HL-60 (cell line): ENCODE measurements at regions not wholly inside any gene's neighbourhood (a gene's known extent, or its start where the extent isn't known, plus 50 kb on each side); places are given as distances from the start of the nearest gene placed in this dataset.
"Not testable (repeated sequence)": the region's sequence is repeated elsewhere in the genome, so short reads cannot be mapped to it uniquely, and the experiment has no call there.

Source experiments
- DNase-seq, 2 experiments: peaks; one replicate each; pipeline ENCODE4 v3.0.0-alpha.2; 2010 to 2020; ENCODE audit warnings: low read depth in 1 of 2, low spot score in 1 of 2
- H3K27ac ChIP-seq: fragments of 250-450 bp; sonication (Bioruptor Pico); replicated peaks from 2 replicates; pipeline ENCODE4 v1.5.1; 2020; ENCODE audit warnings: mild to moderate bottlenecking, moderate library complexity
- H3K27me3 ChIP-seq: fragments of 250-450 bp; sonication (Bioruptor Pico); 2 replicates; pipeline ENCODE4 v1.5.1; 2021; ENCODE audit warnings: mild to moderate bottlenecking, moderate library complexity; ENCODE audit not compliant: insufficient read depth, poor library complexity, severe bottlenecking
- H3K4me3 ChIP-seq: replicated peaks from 2 replicates; pipeline ENCODE4 v1.5.1; 2011; ENCODE audit warnings: mild to moderate bottlenecking, control low read depth, low read length; ENCODE audit not compliant: insufficient read depth
- CTCF ChIP-seq: IDR thresholded peaks from one replicate; pipeline ENCODE4 v1.5.1; 2011; ENCODE audit warnings: low read length, control low read depth, inconsistent platforms; ENCODE audit not compliant: insufficient read depth
- GABPA ChIP-seq: IDR thresholded peaks from 2 replicates; pipeline ENCODE4 v1.6.1; 2012; ENCODE audit warnings: low read depth
- POLR2AphosphoS5 ChIP-seq: IDR thresholded peaks from 2 replicates; pipeline ENCODE4 v1.6.1; 2012; ENCODE audit warnings: low read depth
- REST ChIP-seq: IDR thresholded peaks from 2 replicates; pipeline ENCODE4 v1.6.1; 2012; ENCODE audit warnings: low read depth; ENCODE audit not compliant: insufficient replicate concordance
- SPI1 ChIP-seq: IDR thresholded peaks from 2 replicates; pipeline ENCODE4 v1.6.1; 2012; ENCODE audit warnings: low read depth, mild to moderate bottlenecking, borderline replicate concordance

GRCh38 chr10:64044098-64044497 lies 522.9 kb downstream of the REEP3 start:
- H3K4me3 ChIP-seq, result no peak overlapping the region
- no peaks in the 10 kb centered on the region for H3K27me3 ChIP-seq
- no peak overlapping the region for H3K27ac ChIP-seq
- no peak for DNase-seq
- TF ChIP-seq SPI1 (no peak), POLR2AphosphoS5 (no peak), GABPA (no peak), CTCF (no peak), REST (no peak)

GRCh38 chr10:64044957-64045632 lies 523.9 kb downstream of the REEP3 start:
- H3K27me3 ChIP-seq, DNase-seq, H3K27ac ChIP-seq, H3K4me3 ChIP-seq: not testable (repeated sequence)

- TF ChIP-seq CTCF (no peak), SPI1 (no peak)
- H3K27ac ChIP-seq, result no peak overlapping the region
- no peak for DNase-seq
- no peak overlapping the region for H3K4me3 ChIP-seq
- no peaks in the 10 kb centered on the region for H3K27me3 ChIP-seq
Measured at GRCh38 chr10:64054392-64054791, 533.2 kb downstream of the REEP3 start.

DNA sequence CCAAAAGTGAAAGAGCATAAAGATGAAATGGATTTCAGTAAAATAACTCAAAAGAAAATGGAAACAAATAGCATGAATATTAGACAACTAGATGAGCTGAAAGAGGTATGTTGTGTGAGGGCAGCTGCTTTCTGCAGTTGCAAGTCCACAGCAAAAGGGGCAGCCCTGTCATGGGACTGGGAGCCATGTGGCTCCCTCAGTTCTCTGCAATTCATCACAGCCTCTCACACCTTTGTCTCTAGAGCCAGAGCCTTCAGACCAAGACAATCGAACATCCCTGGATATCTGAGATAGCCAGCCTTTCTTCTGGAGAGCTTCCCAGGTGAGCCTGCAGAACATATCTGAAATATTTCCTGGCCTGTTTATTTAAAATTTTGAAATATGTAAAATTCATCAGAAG lies 538.7 kb downstream of the REEP3 start:
- Histone ChIP-seq H3K27me3 (no peaks in the 10 kb centered on the region), H3K27ac (no peak overlapping the region), H3K4me3 (no peak overlapping the region)
- no peak for DNase-seq
- no peak for TF ChIP-seq SPI1
- TF ChIP-seq POLR2AphosphoS5, result no peak
- TF ChIP-seq GABPA, result no peak
- no peak for TF ChIP-seq CTCF
- no peak for TF ChIP-seq REST
